CD4-positive, alpha-beta memory T cell (primary cell): ENCODE measurements at regions not wholly inside any gene's neighbourhood (a gene's known extent, or its start where the extent isn't known, plus 50 kb on each side); places are given as distances from the start of the nearest gene placed in this dataset.

Experiments
- CTCF ChIA-PET: fragments of 350-600 bp; sonication (Branson Sonifier 250); formaldehyde crosslinking; loops from one replicate; lab custom pipeline; 2021; ENCODE audit warnings: inconsistent platforms; ENCODE audit not compliant: partially characterized antibody; lab: Charles Lee
- POLR2A ChIA-PET: fragments of 350-600 bp; sonication (Branson Sonifier 250); formaldehyde crosslinking; loops from one replicate; lab custom pipeline; 2021; ENCODE audit not compliant: partially characterized antibody; lab: Charles Lee
- DNase-seq, 5 donors: peaks; one replicate each; pipeline versions ENCODE4 v3.0.0 to v3.0.0-alpha.2; 2020 to 2022; ENCODE audit warnings: mixed read lengths in 1 of 5
- H3K27ac ChIP-seq: one replicate; pipeline ENCODE4 v1.7.0; 2013; ENCODE audit warnings: low read depth, low read length
- H3K27me3 ChIP-seq: 2 replicates; pipeline ENCODE4 v1.7.0; 2013; ENCODE audit warnings: mild to moderate bottlenecking, low read length, moderate library complexity; ENCODE audit not compliant: insufficient read depth
- H3K36me3 ChIP-seq: 2 replicates; pipeline ENCODE4 v1.7.0; 2013; ENCODE audit warnings: mild to moderate bottlenecking, low read length, moderate library complexity; ENCODE audit not compliant: insufficient read depth
- H3K4me1 ChIP-seq: 2 replicates; pipeline ENCODE4 v1.7.0; 2013; ENCODE audit warnings: mild to moderate bottlenecking, low read length, moderate library complexity; ENCODE audit not compliant: insufficient read depth
- H3K4me3 ChIP-seq, 2 donors: one replicate each; pipeline ENCODE4 v1.7.0; 2013; ENCODE audit warnings: low read length in 2 of 2, mild to moderate bottlenecking in 1 of 2
- H3K9me3 ChIP-seq, 2 donors: one replicate each; pipeline ENCODE4 v1.7.0; 2013; ENCODE audit warnings: low read length in 2 of 2, control low read depth in 1 of 2; ENCODE audit not compliant: control insufficient read depth in 1 of 2
- H3K27ac Mint-ChIP-seq, 7 donors: one replicate each; pipeline ENCODE4 v1.8.0; 2020 to 2021; ENCODE audit warnings: mixed read lengths in 7 of 7, mild to moderate bottlenecking in 6 of 7, inconsistent platforms in 3 of 7, moderate library complexity in 3 of 7
- H3K27me3 Mint-ChIP-seq, 2 donors: one replicate each; pipeline ENCODE4 v1.8.0; 2020 to 2021; ENCODE audit warnings: mixed read lengths in 2 of 2
- H3K36me3 Mint-ChIP-seq, 2 donors: one replicate each; pipeline ENCODE4 v1.8.0; 2020 to 2021; ENCODE audit warnings: mixed read lengths in 2 of 2, inconsistent platforms in 1 of 2, mild to moderate bottlenecking in 1 of 2
- H3K4me1 Mint-ChIP-seq, 4 donors: one replicate each; pipeline ENCODE4 v1.8.0; 2020 to 2021; ENCODE audit warnings: mixed read lengths in 4 of 4, mild to moderate bottlenecking in 1 of 4
- H3K4me3 Mint-ChIP-seq, 8 donors: one replicate each; pipeline ENCODE4 v1.8.0; 2020 to 2021; ENCODE audit warnings: mixed read lengths in 8 of 8, mild to moderate bottlenecking in 7 of 8, moderate library complexity in 6 of 8, inconsistent platforms in 3 of 8
- H3K9me3 Mint-ChIP-seq, 8 donors: one replicate each; pipeline ENCODE4 v1.8.0; 2020 to 2021; ENCODE audit warnings: mixed read lengths in 8 of 8, mild to moderate bottlenecking in 5 of 8, inconsistent platforms in 3 of 8, moderate library complexity in 1 of 8
- intact Hi-C: fragments of 100-400 bp; cut with micrococcal nuclease; formaldehyde crosslinking; loops from one replicate; pipeline ENCODE4 v1.15.1; 2023

DNA sequence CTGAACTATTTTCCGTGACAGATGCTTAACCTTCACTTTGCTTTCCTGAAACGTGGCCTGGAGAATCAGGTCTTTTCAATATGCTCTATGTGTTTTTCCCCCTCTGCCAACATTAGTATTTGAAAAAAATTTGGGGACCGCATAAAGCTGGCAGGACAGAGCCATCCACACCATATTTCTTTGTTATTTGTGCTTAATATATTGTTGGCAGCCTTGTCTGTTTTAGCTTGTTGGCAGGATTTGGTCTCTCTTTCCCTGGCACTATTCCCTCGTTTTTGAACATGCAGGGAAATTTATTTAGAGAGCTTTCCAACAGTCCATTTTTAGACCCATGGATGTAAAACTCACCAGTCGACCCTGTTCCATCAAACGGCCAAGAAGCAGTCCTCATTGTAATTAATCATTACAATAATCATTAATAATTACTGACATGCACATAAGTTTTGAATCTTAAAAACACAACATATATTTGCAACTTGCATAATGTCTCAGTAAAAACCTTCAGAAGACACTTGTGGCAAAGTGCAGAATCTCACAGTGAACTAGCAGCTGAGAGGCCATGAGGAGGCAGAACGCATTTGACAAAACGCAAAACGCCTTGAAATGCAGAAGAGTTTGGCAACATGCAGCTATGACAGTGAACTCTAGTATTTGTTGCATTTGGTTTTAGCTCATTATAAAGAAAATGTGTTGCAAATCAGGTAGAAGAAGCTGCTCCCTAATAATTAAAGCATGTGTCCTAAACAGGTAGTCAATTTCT lies 514.2 kb downstream of the C6orf118 start:
- no peaks in the 10 kb centered on the region for H3K27me3 Mint-ChIP-seq
- H3K4me1 Mint-ChIP-seq, result no peaks in the 10 kb centered on the region
- intact Hi-C loops, result no loop called here
- ChIA-PET POLR2A (no interaction called here), CTCF (no interaction called here)
- Histone ChIP-seq H3K27ac (no peak overlapping the region), H3K4me1 (no peaks in the 10 kb centered on the region), H3K27me3 (no peaks in the 10 kb centered on the region), H3K36me3 (no peaks in the 10 kb centered on the region), H3K4me3 (no peak overlapping the region), H3K9me3 (no peaks in the 10 kb centered on the region)
- DNase-seq, result no peak
- H3K9me3 Mint-ChIP-seq, result peaks cover 0 to 18% (median 6%) of the 10 kb centered on the region in 8 donors
- H3K36me3 Mint-ChIP-seq, result no peaks in the 10 kb centered on the region
- H3K4me3 Mint-ChIP-seq, result no peak overlapping the region
- no peak overlapping the region for H3K27ac Mint-ChIP-seq

- Mint-ChIP-seq H3K27ac (no peak overlapping the region), H3K4me1 (no peaks in the 10 kb centered on the region), H3K4me3 (no peak overlapping the region), H3K27me3 (no peaks in the 10 kb centered on the region), H3K9me3 (peaks cover 0 to 16% (median 8%) of the 10 kb centered on the region in 8 donors), H3K36me3 (no peaks in the 10 kb centered on the region)
- H3K36me3 ChIP-seq, result no peaks in the 10 kb centered on the region
- no peaks in the 10 kb centered on the region for H3K9me3 ChIP-seq
- H3K4me1 ChIP-seq, result no peaks in the 10 kb centered on the region
- H3K4me3 ChIP-seq, result no peak overlapping the region
- POLR2A ChIA-PET, result no interaction called here
- no peak overlapping the region for H3K27ac ChIP-seq
- CTCF ChIA-PET, result no interaction called here
- DNase-seq, result no peak
- H3K27me3 ChIP-seq, result no peaks in the 10 kb centered on the region
- intact Hi-C loops, result no loop called here
These were observed 516.7 kb downstream of the C6orf118 start for GRCh38 chr6:164792666-164793065.

GRCh38 chr6:164791498-164791897 lies 517.9 kb downstream of the C6orf118 start:
- Mint-ChIP-seq H3K36me3 (no peaks in the 10 kb centered on the region), H3K4me1 (no peaks in the 10 kb centered on the region), H3K9me3 (peaks cover 0 to 13% (median 8%) of the 10 kb centered on the region in 8 donors), H3K27ac (no peak overlapping the region), H3K4me3 (no peak overlapping the region), H3K27me3 (no peaks in the 10 kb centered on the region)
- DNase-seq, result no peak
- no peak overlapping the region for H3K27ac ChIP-seq
- intact Hi-C loops, result no loop called here
- no peaks in the 10 kb centered on the region for H3K36me3 ChIP-seq
- H3K4me3 ChIP-seq, result no peak overlapping the region
- POLR2A ChIA-PET, result no interaction called here
- no peaks in the 10 kb centered on the region for H3K9me3 ChIP-seq
- no peaks in the 10 kb centered on the region for H3K27me3 ChIP-seq
- no peaks in the 10 kb centered on the region for H3K4me1 ChIP-seq
- CTCF ChIA-PET, result no interaction called here

- Histone ChIP-seq H3K4me3 (no peak overlapping the region), H3K4me1 (no peaks in the 10 kb centered on the region), H3K9me3 (no peaks in the 10 kb centered on the region), H3K36me3 (no peaks in the 10 kb centered on the region), H3K27ac (no peak overlapping the region), H3K27me3 (no peaks in the 10 kb centered on the region)
- H3K9me3 Mint-ChIP-seq, result peaks cover 0 to 14% (median 4%) of the 10 kb centered on the region in 8 donors
- H3K27me3 Mint-ChIP-seq, result no peaks in the 10 kb centered on the region
- CTCF ChIA-PET, result no interaction called here
- intact Hi-C loops, result no loop called here
- H3K36me3 Mint-ChIP-seq, result no peaks in the 10 kb centered on the region
- POLR2A ChIA-PET, result no interaction called here
- no peak overlapping the region for H3K27ac Mint-ChIP-seq
- H3K4me3 Mint-ChIP-seq, result no peak overlapping the region
- no peak for DNase-seq
- no peaks in the 10 kb centered on the region for H3K4me1 Mint-ChIP-seq
These were observed 545.6 kb downstream of the C6orf118 start for GRCh38 chr6:164763788-164764187.

- no peak overlapping the region for H3K27ac Mint-ChIP-seq
- no peak for DNase-seq
- H3K27ac ChIP-seq, result no peak overlapping the region
- no peaks in the 10 kb centered on the region for H3K4me1 ChIP-seq
- H3K36me3 Mint-ChIP-seq, result no peaks in the 10 kb centered on the region
- peaks cover 0 to 7% (median 1%) of the 10 kb centered on the region in 8 donors for H3K9me3 Mint-ChIP-seq
- intact Hi-C loops, result no loop called here
- no peak overlapping the region for H3K4me3 Mint-ChIP-seq
- POLR2A ChIA-PET, result no interaction called here
- no peak overlapping the region for H3K4me3 ChIP-seq
- CTCF ChIA-PET, result no interaction called here
- H3K36me3 ChIP-seq, result no peaks in the 10 kb centered on the region
- H3K27me3 Mint-ChIP-seq, result no peaks in the 10 kb centered on the region
- no peaks in the 10 kb centered on the region for H3K4me1 Mint-ChIP-seq
- H3K27me3 ChIP-seq, result no peaks in the 10 kb centered on the region
- H3K9me3 ChIP-seq, result no peaks in the 10 kb centered on the region
These were observed 552.0 kb downstream of the C6orf118 start for GRCh38 chr6:164757451-164757850.

- CTCF ChIA-PET, result no interaction called here
- Histone ChIP-seq H3K36me3 (no peaks in the 10 kb centered on the region), H3K4me3 (no peak overlapping the region), H3K9me3 (no peaks in the 10 kb centered on the region), H3K27ac (no peak overlapping the region), H3K4me1 (no peaks in the 10 kb centered on the region), H3K27me3 (no peaks in the 10 kb centered on the region)
- DNase-seq, result no peak
- intact Hi-C loops, result no loop called here
- H3K36me3 Mint-ChIP-seq, result no peaks in the 10 kb centered on the region
- no peaks in the 10 kb centered on the region for H3K4me1 Mint-ChIP-seq
- H3K27me3 Mint-ChIP-seq, result no peaks in the 10 kb centered on the region
- no peak overlapping the region for H3K27ac Mint-ChIP-seq
- H3K9me3 Mint-ChIP-seq, result peaks cover 0 to 6% (median 1%) of the 10 kb centered on the region in 8 donors
- H3K4me3 Mint-ChIP-seq, result no peak overlapping the region
- POLR2A ChIA-PET, result no interaction called here
These were observed 552.7 kb downstream of the C6orf118 start for GRCh38 chr6:164756723-164757122.

GRCh38 chr6:164756142-164756541 lies 553.3 kb downstream of the C6orf118 start:
- Histone ChIP-seq H3K36me3 (no peaks in the 10 kb centered on the region), H3K4me3 (no peak overlapping the region), H3K27me3 (no peaks in the 10 kb centered on the region), H3K27ac (no peak overlapping the region), H3K4me1 (no peaks in the 10 kb centered on the region), H3K9me3 (no peaks in the 10 kb centered on the region)
- Mint-ChIP-seq H3K4me3 (no peak overlapping the region), H3K4me1 (no peaks in the 10 kb centered on the region), H3K27ac (no peak overlapping the region), H3K36me3 (no peaks in the 10 kb centered on the region), H3K27me3 (no peaks in the 10 kb centered on the region), H3K9me3 (peaks cover 0 to 6% (median 1%) of the 10 kb centered on the region in 8 donors)
- no peak for DNase-seq
- intact Hi-C loops, result no loop called here
- ChIA-PET CTCF (no interaction called here), POLR2A (no interaction called here)
